Endodermal cell (in vitro differentiated cells): ENCODE measurements at regions not wholly inside any gene's neighbourhood (a gene's known extent, or its start where the extent isn't known, plus 50 kb on each side); places are given as distances from the start of the nearest gene placed in this dataset.

Experiments used
- DNase-seq: peaks from one replicate; pipeline ENCODE4 v3.0.0-alpha.2; 2017
- H3K27ac ChIP-seq: 2 replicates; pipeline ENCODE4 v1.5.1; 2013; ENCODE audit warnings: mild to moderate bottlenecking, low read depth, low read length, moderate library complexity
- H3K27me3 ChIP-seq: 2 replicates; pipeline ENCODE4 v1.6.1; 2013; ENCODE audit warnings: mild to moderate bottlenecking, low read length, moderate library complexity; ENCODE audit not compliant: insufficient read depth, control insufficient read depth, poor library complexity, severe bottlenecking
- H3K36me3 ChIP-seq: 2 replicates; pipeline ENCODE4 v1.7.0; 2013; ENCODE audit warnings: mild to moderate bottlenecking, low read length, moderate library complexity; ENCODE audit not compliant: control insufficient read depth, insufficient read depth
- H3K4me1 ChIP-seq: one replicate; pipeline ENCODE4 v1.7.0; 2013; ENCODE audit warnings: low read length; ENCODE audit not compliant: control insufficient read depth, insufficient read depth
- H3K4me3 ChIP-seq: 2 replicates; pipeline ENCODE4 v1.5.1; 2013; ENCODE audit warnings: mild to moderate bottlenecking, low read length, moderate library complexity
- H3K9ac ChIP-seq: 2 replicates; pipeline ENCODE4 v1.6.1; 2013; ENCODE audit warnings: mild to moderate bottlenecking, low read length, moderate library complexity; ENCODE audit not compliant: poor library complexity, severe bottlenecking; ENCODE audit errors: extremely low read depth
- H3K9me3 ChIP-seq: 2 replicates; pipeline ENCODE4 v1.6.1; 2013; ENCODE audit warnings: mild to moderate bottlenecking, low read length, moderate library complexity; ENCODE audit not compliant: control insufficient read depth
- H3K27ac Mint-ChIP-seq: 2 replicates; pipeline ENCODE4 v1.8.0; 2020; ENCODE audit warnings: mixed read lengths
- H3K27me3 Mint-ChIP-seq: 2 replicates; pipeline ENCODE4 v1.8.0; 2021; ENCODE audit warnings: mild to moderate bottlenecking, mixed read lengths; ENCODE audit not compliant: insufficient read depth
- H3K36me3 Mint-ChIP-seq: 2 replicates; pipeline ENCODE4 v1.8.0; 2020; ENCODE audit warnings: low read depth, mixed read lengths
- H3K4me1 Mint-ChIP-seq: 2 replicates; pipeline ENCODE4 v1.8.0; 2020; ENCODE audit warnings: mixed read lengths
- H3K4me3 Mint-ChIP-seq: 2 replicates; pipeline ENCODE4 v1.8.0; 2020; ENCODE audit warnings: mild to moderate bottlenecking, moderate library complexity, mixed read lengths
- H3K9me3 Mint-ChIP-seq: 2 replicates; pipeline ENCODE4 v1.8.0; 2020; ENCODE audit warnings: mild to moderate bottlenecking, mixed read lengths
- CTCF ChIP-seq: fragments of 200-600 bp; sonication (generic); conservative IDR thresholded peaks from 2 replicates; pipeline ENCODE4 v1.5.0; 2021; ENCODE audit warnings: antibody characterized with exemption, mild to moderate bottlenecking
- WGBS, 2 experiments: methylation state at CpG; one replicate each; pipeline versions ENCODE4 v1.1.5 to v1.1.7; 2013; ENCODE audit warnings: missing lambda C conversion rate in 2 of 2, mixed read lengths in 1 of 2; ENCODE audit not compliant: insufficient coverage in 1 of 2, insufficient read length in 1 of 2; 5-methylcytosine and 5-hydroxymethylcytosine counted together

GRCh38 chr6:78594668-78595066 lies 272.7 kb upstream of the IRAK1BP1 start:
- DNase-seq: no peak
- Histone ChIP-seq H3K4me3 (no peak overlapping the region), H3K36me3 (no peaks in the 10 kb centered on the region), H3K4me1 (peaks cover 3% of the 10 kb centered on the region), H3K27ac (no peak overlapping the region), H3K9me3 (peaks cover 5% of the 10 kb centered on the region), H3K27me3 (no peaks in the 10 kb centered on the region), H3K9ac (no peak overlapping the region)
- H3K36me3 Mint-ChIP-seq: no peaks in the 10 kb centered on the region
- H3K4me3 Mint-ChIP-seq: no peak overlapping the region
- peaks cover 8% of the 10 kb centered on the region for H3K4me1 Mint-ChIP-seq
- TF ChIP-seq CTCF: no peak
- no peaks in the 10 kb centered on the region for H3K27me3 Mint-ChIP-seq
- WGBS, 2 experiments: 96 to 100% methylated on average over 2 of the region's 2 CpGs
- H3K27ac Mint-ChIP-seq: no peak overlapping the region
- H3K9me3 Mint-ChIP-seq: peaks cover 7% of the 10 kb centered on the region

- no peak overlapping the region for H3K27ac Mint-ChIP-seq
- Histone ChIP-seq H3K4me3 (peak overlapping the region; percentile 4), H3K9ac (no peak overlapping the region), H3K36me3 (no peaks in the 10 kb centered on the region), H3K27ac (no peak overlapping the region), H3K27me3 (no peaks in the 10 kb centered on the region), H3K4me1 (peaks cover 3% of the 10 kb centered on the region), H3K9me3 (peaks cover 5% of the 10 kb centered on the region)
- TF ChIP-seq CTCF: no peak
- H3K27me3 Mint-ChIP-seq: no peaks in the 10 kb centered on the region
- peaks cover 21% of the 10 kb centered on the region for H3K4me1 Mint-ChIP-seq
- no peak for DNase-seq
- H3K9me3 Mint-ChIP-seq: peaks cover 6% of the 10 kb centered on the region
- 93 to 96% methylated on average over 5 of the region's 5 CpGs for WGBS, 2 experiments
- no peak overlapping the region for H3K4me3 Mint-ChIP-seq
- H3K36me3 Mint-ChIP-seq: no peaks in the 10 kb centered on the region
Measured at GRCh38 chr6:78597966-78598365, 269.4 kb upstream of the IRAK1BP1 start.

- Histone ChIP-seq H3K9me3 (peaks cover 5% of the 10 kb centered on the region), H3K27me3 (no peaks in the 10 kb centered on the region), H3K27ac (no peak overlapping the region), H3K36me3 (no peaks in the 10 kb centered on the region), H3K4me1 (peaks cover 3% of the 10 kb centered on the region), H3K9ac (no peak overlapping the region), H3K4me3 (no peak overlapping the region)
- no peak for DNase-seq
- Mint-ChIP-seq H3K27me3 (no peaks in the 10 kb centered on the region), H3K36me3 (no peaks in the 10 kb centered on the region), H3K4me1 (peaks cover 21% of the 10 kb centered on the region), H3K27ac (no peak overlapping the region), H3K4me3 (no peak overlapping the region), H3K9me3 (peaks cover 6% of the 10 kb centered on the region)
- WGBS, 2 experiments: 90 to 100% methylated on average over 1 of the region's 1 CpG
- no peak for TF ChIP-seq CTCF
Measured at GRCh38 chr6:78598966-78599365, 268.4 kb upstream of the IRAK1BP1 start.
